Caki2 (cell line): ENCODE measurements at regions not wholly inside any gene's neighbourhood (a gene's known extent, or its start where the extent isn't known, plus 50 kb on each side); places are given as distances from the start of the nearest gene placed in this dataset.
"Not testable (repeated sequence)": the region's sequence is repeated elsewhere in the genome, so short reads cannot be mapped to it uniquely, and the experiment has no call there.

Experiments used
- DNase-seq: peaks from one replicate; pipeline ENCODE4 v3.0.0-alpha.2; 2015; ENCODE audit warnings: low read depth
- in situ Hi-C: cut with HindIII; loops from 2 replicates; pipeline ENCODE4 v1.10.0; 2016; ENCODE audit warnings: low sequenced_read_pairs, low pct_unique_long_range_greater_than_20kb, mixed read lengths

DNA sequence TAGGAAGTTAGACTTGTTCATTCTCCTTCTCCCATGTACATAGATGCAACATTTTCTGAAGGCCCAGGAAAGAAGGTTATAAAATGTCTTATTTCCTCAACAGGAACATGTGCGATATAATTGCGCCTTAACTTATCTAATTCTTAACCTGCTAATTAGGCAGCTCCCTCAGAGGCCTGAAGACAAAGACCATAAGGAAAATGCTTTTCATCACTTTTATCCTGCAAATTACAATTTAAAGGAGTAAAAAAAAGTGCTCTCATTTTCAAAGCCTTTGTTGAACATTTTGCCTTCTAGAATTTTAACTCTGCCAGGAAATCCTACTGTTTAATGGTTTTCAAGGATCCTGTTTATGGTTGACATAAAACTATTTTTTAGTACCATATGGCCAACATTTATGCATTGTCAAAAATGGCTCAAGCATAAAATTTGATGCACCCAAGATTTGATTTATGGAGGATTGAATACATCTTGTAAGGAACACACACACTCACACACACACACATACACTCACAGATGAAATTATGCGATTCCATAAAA lies 660.4 kb upstream of the TMEM132C start:
- DNase-seq = no peak
- in situ Hi-C loops = no loop called here

DNA sequence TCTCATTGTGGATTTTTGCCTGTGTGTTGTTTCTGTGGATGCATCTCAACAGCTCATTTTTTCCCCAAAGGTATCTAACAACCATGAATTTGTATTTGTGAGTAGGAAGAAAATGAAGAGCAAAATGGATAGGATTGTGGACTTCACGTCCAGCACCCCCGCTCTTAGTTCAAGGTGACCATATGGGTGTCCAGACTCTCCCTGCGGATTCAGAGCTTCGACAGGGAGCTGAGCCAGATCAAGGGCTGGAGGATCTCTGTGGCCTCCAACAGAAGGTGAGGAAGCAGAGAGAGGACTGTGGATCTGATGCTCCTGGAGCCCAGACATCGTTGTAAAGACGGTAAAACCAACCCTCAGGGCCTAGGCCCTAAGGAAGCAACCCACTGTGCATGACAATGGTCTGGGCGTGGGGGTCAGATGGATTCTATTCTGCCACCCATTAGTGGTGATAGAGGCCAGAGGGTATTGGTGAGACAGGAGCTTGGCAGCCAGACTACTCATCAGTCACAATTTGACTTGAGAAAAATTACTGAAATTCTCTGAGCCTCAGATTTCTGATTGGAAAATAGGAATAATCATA lies 659.7 kb upstream of the TMEM132C start:
- in situ Hi-C loops = no loop called here

DNA sequence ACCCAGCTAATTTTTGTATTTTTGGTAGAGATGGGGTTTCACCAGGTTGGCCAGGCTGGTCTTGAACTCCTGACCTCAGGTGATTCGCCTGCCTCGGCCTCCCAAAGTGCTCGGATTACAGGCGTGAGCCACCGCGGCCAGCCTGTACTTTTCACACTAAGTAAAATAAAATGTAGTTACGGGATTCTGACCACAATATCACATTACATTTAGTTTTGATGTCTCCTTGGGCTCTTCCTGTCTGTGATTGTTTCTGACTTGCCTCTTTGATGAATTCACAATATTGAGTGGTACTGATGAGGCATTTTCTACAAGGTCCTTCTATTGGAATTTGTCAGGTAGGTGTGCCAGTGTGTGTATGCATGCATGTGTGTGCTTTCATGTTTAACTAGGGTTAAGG lies 658.6 kb upstream of the TMEM132C start:
- DNase-seq, in situ Hi-C loops: not testable (repeated sequence)

More for the DNA sequence above, 659.7 kb upstream of the TMEM132C start:
- no peak for DNase-seq

GRCh38 chr12:127613056-127613455 lies 653.9 kb upstream of the TMEM132C start:
- in situ Hi-C loops = no loop called here
- DNase-seq = no peak

- in situ Hi-C loops = no loop called here
- no peak for DNase-seq
These were observed 646.9 kb upstream of the TMEM132C start for GRCh38 chr12:127619869-127620734.

- in situ Hi-C loops = no loop called here
- no peak for DNase-seq
These were observed 646.1 kb upstream of the TMEM132C start for GRCh38 chr12:127620735-127621355.

DNA sequence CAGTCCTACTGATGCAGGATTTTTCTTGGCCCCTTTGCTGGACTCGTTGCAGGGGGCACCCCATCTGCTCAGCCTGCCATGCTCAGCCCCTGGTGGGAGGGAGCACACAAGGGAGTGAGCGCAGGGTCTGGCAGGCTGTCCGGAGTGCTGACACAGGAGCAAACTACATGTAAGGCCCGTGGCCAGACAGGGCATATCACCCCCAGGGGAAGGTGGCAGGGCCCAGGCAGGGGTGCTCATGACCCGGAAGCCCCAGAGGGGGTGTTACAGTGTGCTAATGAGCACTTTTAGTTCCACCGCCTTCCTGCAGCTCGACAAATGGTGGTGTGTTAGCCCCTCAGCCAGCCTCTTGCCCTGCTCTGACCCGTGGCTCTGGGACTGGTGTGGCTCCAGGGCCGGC lies 645.6 kb upstream of the TMEM132C start:
- in situ Hi-C loops = no loop called here
- no peak for DNase-seq

DNA sequence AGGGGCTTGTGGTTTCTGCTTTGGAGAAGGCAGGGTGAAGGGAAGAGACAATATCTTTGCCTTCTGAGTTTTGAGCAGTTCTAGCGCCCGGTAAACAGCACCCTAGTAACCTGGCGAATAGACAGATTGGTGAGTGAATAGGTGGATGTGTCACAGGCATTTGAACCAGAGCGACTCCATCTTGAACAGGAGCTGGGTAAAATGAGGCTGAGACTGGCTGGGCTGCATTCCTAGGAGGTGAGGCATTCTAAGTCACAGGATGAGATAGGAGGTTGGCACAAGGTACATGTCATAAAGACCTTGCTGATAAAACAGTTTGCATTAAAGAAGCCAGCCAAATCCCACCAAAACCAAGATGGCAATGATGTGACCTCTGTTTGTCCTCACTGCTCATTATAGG lies 643.6 kb upstream of the TMEM132C start:
- DNase-seq = no peak
- in situ Hi-C loops = no loop called here

- in situ Hi-C loops = no loop called here
- DNase-seq = peak; percentile 3
These were observed 641.7 kb upstream of the TMEM132C start for GRCh38 chr12:127625176-127625771.

GRCh38 chr12:127628645-127629044 lies 638.3 kb upstream of the TMEM132C start:
- in situ Hi-C loops = no loop called here
- peak; percentile 26 for DNase-seq

DNA sequence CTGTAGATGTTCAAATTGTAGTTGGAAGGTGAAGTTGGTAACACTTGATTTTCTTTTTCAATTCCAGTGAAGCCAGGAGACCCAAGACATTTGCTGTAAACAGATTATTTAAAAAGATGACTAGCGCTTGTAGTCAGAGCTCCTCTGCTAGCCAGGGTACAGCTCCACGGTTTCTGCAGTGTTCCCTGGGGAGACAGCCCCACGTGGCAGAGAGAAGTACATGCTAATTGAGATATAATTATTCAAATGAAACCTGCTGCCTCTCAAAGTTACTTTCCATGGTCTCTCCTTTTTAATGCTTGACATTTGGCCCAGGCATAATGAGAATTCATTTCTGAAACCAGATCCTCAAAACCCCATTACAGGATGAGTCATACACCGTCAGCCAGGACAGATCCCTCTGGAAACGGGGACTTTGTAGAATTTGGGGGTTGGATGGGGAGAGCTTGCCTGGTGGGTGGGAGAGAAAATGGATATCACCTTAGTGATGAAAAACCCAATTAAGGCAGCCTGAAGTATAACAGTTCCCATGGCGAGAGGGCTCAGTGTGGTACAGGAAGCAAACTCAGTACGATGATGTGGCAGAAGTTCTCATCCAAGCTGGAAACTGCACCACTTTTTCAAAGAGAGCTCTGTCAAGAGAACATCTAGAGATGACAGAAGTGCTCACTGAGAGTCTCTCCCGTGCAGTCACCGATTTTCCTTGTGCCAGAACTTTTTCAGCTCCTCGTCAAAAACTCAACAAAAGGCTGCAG lies 637.7 kb upstream of the TMEM132C start:
- DNase-seq = no peak
- in situ Hi-C loops = no loop called here

DNA sequence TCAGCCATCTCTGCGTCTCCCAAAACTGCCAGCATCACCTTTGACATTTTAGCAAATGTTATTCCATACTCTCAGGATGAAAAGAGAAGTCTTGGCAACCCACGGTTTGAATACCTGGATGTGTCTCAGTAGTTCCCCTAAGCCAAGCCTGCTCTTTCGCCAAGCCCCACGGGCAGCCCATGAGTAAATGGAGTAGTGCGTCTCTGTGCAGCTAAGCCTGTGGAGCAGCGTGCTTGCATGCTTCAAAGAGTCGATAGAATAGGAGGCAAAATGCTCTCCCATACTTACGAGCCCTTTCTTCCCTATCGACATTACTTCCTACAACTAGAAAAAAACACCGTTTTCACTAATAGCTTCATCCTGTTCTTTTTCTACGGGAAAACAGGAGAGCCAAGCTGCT lies 634.5 kb upstream of the TMEM132C start:
- in situ Hi-C loops = no loop called here
- no peak for DNase-seq

- no peak for DNase-seq
- in situ Hi-C loops = no loop called here
These were observed 631.1 kb upstream of the TMEM132C start for GRCh38 chr12:127635838-127636237.

GRCh38 chr12:127636882-127637281 lies 630.1 kb upstream of the TMEM132C start:
- no peak for DNase-seq
- in situ Hi-C loops = no loop called here

GRCh38 chr12:127640181-127640886 lies 626.6 kb upstream of the TMEM132C start:
- in situ Hi-C loops = no loop called here
- DNase-seq = no peak

- in situ Hi-C loops = no loop called here
- DNase-seq = no peak
These were observed 624.8 kb upstream of the TMEM132C start for GRCh38 chr12:127642208-127642607.

DNA sequence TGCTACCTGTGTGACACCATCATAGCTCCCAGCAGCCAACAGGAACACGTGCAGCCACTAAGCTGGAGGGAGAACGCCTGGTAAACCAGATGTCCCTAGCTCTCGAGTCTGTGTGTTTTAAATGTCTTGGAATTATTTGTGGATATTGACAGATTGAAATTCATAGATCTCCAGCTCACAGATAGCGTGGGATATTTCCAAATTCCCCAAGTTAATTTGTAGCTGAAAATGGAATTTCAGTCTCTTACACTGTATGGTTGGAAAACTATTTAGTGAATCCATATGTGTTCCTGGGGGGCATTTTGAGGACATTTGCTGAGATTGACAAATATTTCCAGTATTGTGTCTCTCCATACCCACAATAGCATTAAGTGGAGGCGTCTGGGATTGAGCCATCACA lies 618.6 kb upstream of the TMEM132C start:
- no peak for DNase-seq
- in situ Hi-C loops = no loop called here

GRCh38 chr12:127649961-127650360 lies 617.0 kb upstream of the TMEM132C start:
- in situ Hi-C loops = no loop called here
- DNase-seq = no peak
